GM12878 (cell line): ENCODE measurements at regions not wholly inside any gene's neighbourhood (a gene's known extent, or its start where the extent isn't known, plus 50 kb on each side); places are given as distances from the start of the nearest gene placed in this dataset.

ENCODE experiments used
- ATAC-seq: fragments of 200-7000 bp; cut with Tn5 transposase; 3 replicates; pipeline ENCODE4 v1.9.1; 2020; ENCODE audit warnings: mild to moderate bottlenecking, moderate library complexity
- BruUV-seq: library from RNA; stranded (reverse); fragments of 400-500 nt; replicated peaks from 2 replicates; lab custom pipeline; 2021; lab: Mats Ljungman, UMichigan
- CTCF ChIA-PET: fragments of 300-600 bp; sonication (Branson Sonifier 250); formaldehyde crosslinking; extraction: SDS; loops from one replicate; lab custom pipeline; 2021; ENCODE audit warnings: inconsistent platforms; lab: Yijun Ruan, JAX
- POLR2A ChIA-PET: fragments of 350-600 bp; formaldehyde crosslinking; extraction: SDS; loops from one replicate; lab custom pipeline; 2021; ENCODE audit warnings: inconsistent platforms; lab: Charles Lee
- RAD21 ChIA-PET: fragments of 300-600 bp; sonication (Branson Sonifier 250); formaldehyde crosslinking; loops from one replicate; lab custom pipeline; 2023; ENCODE audit warnings: antibody characterized with exemption; ENCODE audit not compliant: unreplicated experiment; lab: Charles Lee
- SMC1A ChIA-PET: fragments of 300-600 bp; sonication (Branson Sonifier 250); formaldehyde crosslinking; loops from one replicate; lab custom pipeline; 2023; ENCODE audit not compliant: unreplicated experiment, uncharacterized antibody; lab: Charles Lee
- DNase-seq: peaks from one replicate; pipeline ENCODE4 v3.0.0-alpha.2; 2011; ENCODE audit warnings: low read depth, low spot score
- FAIRE-seq: peaks from 3 replicates; lab custom pipeline; 2011; peaks lifted over from hg19 to GRCh38; lab: Jason Lieb, UNC
- H2AFZ ChIP-seq: 2 replicates; pipeline ENCODE4 v1.6.0; 2011; ENCODE audit warnings: low read depth, low read length, control low read depth; ENCODE audit not compliant: control insufficient read depth
- H3K27ac ChIP-seq: 2 replicates; pipeline ENCODE4 v1.5.1; 2011; ENCODE audit warnings: control low read depth; ENCODE audit not compliant: control insufficient read depth, insufficient read depth
- H3K27me3 ChIP-seq, 2 experiments: replicated peaks in 1 of 2; 2 replicates each; pipeline versions ENCODE4 v1.6.0 to v1.6.1; 2011; ENCODE audit warnings: low read length in 1 of 2; ENCODE audit not compliant: control insufficient read depth in 2 of 2, insufficient read depth in 2 of 2
- H3K36me3 ChIP-seq, 2 experiments: 2 replicates each; pipeline ENCODE4 v1.5.1; 2011; ENCODE audit warnings: low read length in 1 of 2; ENCODE audit not compliant: control insufficient read depth in 2 of 2, insufficient read depth in 2 of 2
- H3K4me1 ChIP-seq: 2 replicates; pipeline ENCODE4 v1.6.1; 2011; ENCODE audit warnings: mild to moderate bottlenecking, low read length, moderate library complexity, mixed read lengths; ENCODE audit not compliant: control insufficient read depth, insufficient read depth
- H3K4me2 ChIP-seq: 2 replicates; pipeline ENCODE4 v1.6.0; 2011; ENCODE audit warnings: control low read depth; ENCODE audit not compliant: control insufficient read depth, insufficient read depth
- H3K4me3 ChIP-seq: fragments of 200-600 bp; sonication (generic); 2 replicates; pipeline ENCODE4 v1.5.1; 2016
- H3K79me2 ChIP-seq: 2 replicates; pipeline ENCODE4 v1.6.0; 2011; ENCODE audit warnings: low read length; ENCODE audit not compliant: control insufficient read depth, insufficient read depth
- H3K9ac ChIP-seq: 2 replicates; pipeline ENCODE4 v1.8.0; 2011; ENCODE audit warnings: low read length, control low read depth, mixed read lengths; ENCODE audit not compliant: control insufficient read depth, insufficient read depth
- H3K9me3 ChIP-seq: replicated peaks from 3 replicates; pipeline ENCODE4 v1.5.1; 2011; ENCODE audit warnings: mild to moderate bottlenecking, low read length; ENCODE audit not compliant: control insufficient read depth, insufficient read depth
- H4K20me1 ChIP-seq: 2 replicates; pipeline ENCODE4 v1.6.0; 2011; ENCODE audit not compliant: control insufficient read depth, insufficient read depth
- EGR1 ChIP-seq, 2 experiments: IDR thresholded peaks; 1 replicate in 1 of 2; 2 replicates in 1 of 2; pipeline ENCODE4 v1.6.1; 2011 to 2012; ENCODE audit warnings: low read depth in 2 of 2, low read length in 2 of 2, borderline replicate concordance in 1 of 2, mild to moderate bottlenecking in 1 of 2, moderate library complexity in 1 of 2
- ESRRA ChIP-seq: IDR thresholded peaks from 2 replicates; pipeline ENCODE4 v1.6.1; 2012; ENCODE audit warnings: mild to moderate bottlenecking, low read length, improper control_type of control experiment
- FOS ChIP-seq: IDR thresholded peaks from 3 replicates; pipeline ENCODE4 v1.6.1; 2011; ENCODE audit warnings: borderline replicate concordance; ENCODE audit not compliant: insufficient read length; ENCODE audit errors: extremely low read depth
- FOXK2 ChIP-seq: fragments of 450-650 bp; IDR thresholded peaks from 2 replicates; pipeline ENCODE4 v1.6.1; 2017; ENCODE audit warnings: mild to moderate bottlenecking, moderate library complexity
- HCFC1 ChIP-seq: fragments of 150-350 bp; IDR thresholded peaks from 2 replicates; pipeline ENCODE4 v1.6.1; 2014; ENCODE audit warnings: low read length
- HDGF ChIP-seq: fragments of 450-650 bp; IDR thresholded peaks from 2 replicates; pipeline ENCODE4 v1.6.1; 2016; ENCODE audit warnings: antibody characterized with exemption
- KDM1A ChIP-seq: fragments of 200-600 bp; sonication (generic); IDR thresholded peaks from 2 replicates; pipeline ENCODE4 v1.6.1; 2016; ENCODE audit warnings: borderline replicate concordance
- MYC ChIP-seq: IDR thresholded peaks from 2 replicates; pipeline ENCODE4 v1.6.1; 2011; ENCODE audit warnings: mild to moderate bottlenecking, low read length, moderate library complexity, inconsistent platforms; ENCODE audit not compliant: insufficient read depth, insufficient replicate concordance, insufficient read length, severe bottlenecking
- NFYA ChIP-seq: IDR thresholded peaks from 2 replicates; pipeline ENCODE4 v1.6.1; 2011; ENCODE audit warnings: low read depth, mild to moderate bottlenecking, low read length, improper control_type of control experiment, borderline replicate concordance
- NR2F1 ChIP-seq: fragments of 450-650 bp; conservative IDR thresholded peaks from 2 replicates; pipeline ENCODE4 v1.6.1; 2017; ENCODE audit warnings: mild to moderate bottlenecking
- NRF1 ChIP-seq: conservative IDR thresholded peaks from 2 replicates; pipeline ENCODE4 v1.6.1; 2011; ENCODE audit warnings: mild to moderate bottlenecking, low read depth, low read length, improper control_type of control experiment
- PAX5 ChIP-seq: IDR thresholded peaks from 2 replicates; pipeline ENCODE4 v1.6.1; 2011; ENCODE audit warnings: low read depth, low read length, borderline replicate concordance
- POLR2A ChIP-seq: IDR thresholded peaks from 2 replicates; pipeline ENCODE4 v1.6.1; 2011; ENCODE audit warnings: low read depth, mild to moderate bottlenecking, low read length
- RCOR1 ChIP-seq: conservative IDR thresholded peaks from 2 replicates; pipeline ENCODE4 v1.6.1; 2012; ENCODE audit warnings: low read depth, low read length, improper control_type of control experiment
- SMAD1 ChIP-seq: fragments of 450-650 bp; IDR thresholded peaks from 2 replicates; pipeline ENCODE4 v1.6.1; 2018; ENCODE audit warnings: mild to moderate bottlenecking, low read depth; ENCODE audit not compliant: partially characterized antibody
- SMARCA5 ChIP-seq: fragments of 450-650 bp; IDR thresholded peaks from 2 replicates; pipeline ENCODE4 v1.6.1; 2017; ENCODE audit warnings: mild to moderate bottlenecking
- STAT1 ChIP-seq: fragments of 450-650 bp; conservative IDR thresholded peaks from 2 replicates; pipeline ENCODE4 v1.6.1; 2014; ENCODE audit warnings: antibody characterized with exemption, mild to moderate bottlenecking
- ZNF217 ChIP-seq: fragments of 450-650 bp; IDR thresholded peaks from 2 replicates; pipeline ENCODE4 v1.6.1; 2017; ENCODE audit warnings: antibody characterized with exemption, mild to moderate bottlenecking
- ZNF274 ChIP-seq: IDR thresholded peaks from one replicate; pipeline ENCODE4 v1.8.0; 2011; ENCODE audit not compliant: insufficient read length, insufficient read depth
- ZNF622 ChIP-seq: fragments of 450-650 bp; IDR thresholded peaks from 2 replicates; pipeline ENCODE4 v1.6.1; 2017; ENCODE audit warnings: mild to moderate bottlenecking, inconsistent platforms
- WGBS: methylation state at CpG from one replicate; pipeline ENCODE4 v1.1.6; 2016; ENCODE audit warnings: low lambda C conversion rate; ENCODE audit not compliant: insufficient replicate concordance, insufficient coverage; ENCODE audit errors: missing lambda C conversion rate; 5-methylcytosine and 5-hydroxymethylcytosine counted together
- in situ Hi-C: fragments of 300-500 bp; cut with MboI; formaldehyde crosslinking; loops from 9 replicates; pipeline ENCODE4 v1.14.3; 2018; ENCODE audit warnings: mixed read lengths
- intact Hi-C: fragments of 100-400 bp; cut with micrococcal nuclease; formaldehyde crosslinking; loops from one replicate; pipeline ENCODE4 v1.14.2; 2022; ENCODE audit not compliant: unreplicated experiment
- TF ChIP-seq, protein P1 (sequence below): fragments of 450-650 bp; IDR thresholded peaks from 2 replicates; pipeline ENCODE4 v1.6.1; 2016; ENCODE audit warnings: mild to moderate bottlenecking, moderate library complexity, borderline replicate concordance

- H3K9me3 ChIP-seq: no peaks in the 10 kb centered on the region
- in situ Hi-C loops: no loop called here
- FAIRE-seq: no peak
Measured at GRCh38 chr3:36309092-36309491, 71.2 kb upstream of the STAC start.

GRCh38 chr3:36312351-36312750 is 68.0 kb upstream of the STAC start:
- ATAC-seq: no peak
- FAIRE-seq: no peak
- no peak overlapping the region for H3K27ac ChIP-seq
- SMC1A ChIA-PET: no interaction called here
- no peaks in the 10 kb centered on the region for H3K27me3 ChIP-seq
- no peak for DNase-seq
- no peak overlapping the region for H3K4me3 ChIP-seq
- H4K20me1 ChIP-seq: no peaks in the 10 kb centered on the region
- RAD21 ChIA-PET: no interaction called here
- in situ Hi-C loops: no loop called here
- H3K9me3 ChIP-seq: no peaks in the 10 kb centered on the region
- CTCF ChIA-PET: no interaction called here
- H3K4me2 ChIP-seq: no peak overlapping the region
- no peaks in the 10 kb centered on the region for H3K79me2 ChIP-seq
- no peak overlapping the region for H3K9ac ChIP-seq
- no peak overlapping the region for H2AFZ ChIP-seq
- H3K36me3 ChIP-seq: no peaks in the 10 kb centered on the region
- H3K4me1 ChIP-seq: no peaks in the 10 kb centered on the region
- POLR2A ChIA-PET: no interaction called here
- intact Hi-C loops: no loop called here
- BruUV-seq: no TSS peak
- TF ChIP-seq STAT1 (no peak), NRF1 (no peak), HCFC1 (no peak), HDGF (no peak), ZNF274 (no peak), ZNF217 (no peak), ZNF622 (no peak), MYC (no peak), NR2F1 (no peak), EGR1 (IDR thresholded peaks at IDR 0.05; ENCODE audit: borderline replicate concordance in 1 of 2, low read depth in 2 of 2, low read length in 2 of 2) (no peak)
- TF ChIP-seq, protein P1, sequence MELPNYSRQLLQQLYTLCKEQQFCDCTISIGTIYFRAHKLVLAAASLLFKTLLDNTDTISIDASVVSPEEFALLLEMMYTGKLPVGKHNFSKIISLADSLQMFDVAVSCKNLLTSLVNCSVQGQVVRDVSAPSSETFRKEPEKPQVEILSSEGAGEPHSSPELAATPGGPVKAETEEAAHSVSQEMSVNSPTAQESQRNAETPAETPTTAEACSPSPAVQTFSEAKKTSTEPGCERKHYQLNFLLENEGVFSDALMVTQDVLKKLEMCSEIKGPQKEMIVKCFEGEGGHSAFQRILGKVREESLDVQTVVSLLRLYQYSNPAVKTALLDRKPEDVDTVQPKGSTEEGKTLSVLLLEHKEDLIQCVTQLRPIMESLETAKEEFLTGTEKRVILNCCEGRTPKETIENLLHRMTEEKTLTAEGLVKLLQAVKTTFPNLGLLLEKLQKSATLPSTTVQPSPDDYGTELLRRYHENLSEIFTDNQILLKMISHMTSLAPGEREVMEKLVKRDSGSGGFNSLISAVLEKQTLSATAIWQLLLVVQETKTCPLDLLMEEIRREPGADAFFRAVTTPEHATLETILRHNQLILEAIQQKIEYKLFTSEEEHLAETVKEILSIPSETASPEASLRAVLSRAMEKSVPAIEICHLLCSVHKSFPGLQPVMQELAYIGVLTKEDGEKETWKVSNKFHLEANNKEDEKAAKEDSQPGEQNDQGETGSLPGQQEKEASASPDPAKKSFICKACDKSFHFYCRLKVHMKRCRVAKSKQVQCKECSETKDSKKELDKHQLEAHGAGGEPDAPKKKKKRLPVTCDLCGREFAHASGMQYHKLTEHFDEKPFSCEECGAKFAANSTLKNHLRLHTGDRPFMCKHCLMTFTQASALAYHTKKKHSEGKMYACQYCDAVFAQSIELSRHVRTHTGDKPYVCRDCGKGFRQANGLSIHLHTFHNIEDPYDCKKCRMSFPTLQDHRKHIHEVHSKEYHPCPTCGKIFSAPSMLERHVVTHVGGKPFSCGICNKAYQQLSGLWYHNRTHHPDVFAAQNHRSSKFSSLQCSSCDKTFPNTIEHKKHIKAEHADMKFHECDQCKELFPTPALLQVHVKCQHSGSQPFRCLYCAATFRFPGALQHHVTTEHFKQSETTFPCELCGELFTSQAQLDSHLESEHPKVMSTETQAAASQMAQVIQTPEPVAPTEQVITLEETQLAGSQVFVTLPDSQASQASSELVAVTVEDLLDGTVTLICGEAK: no peak

More at GRCh38 chr3:36309092-36309491, 71.2 kb upstream of the STAC start:
- Histone ChIP-seq H3K27ac (no peak overlapping the region), H3K36me3 (no peaks in the 10 kb centered on the region), H3K4me1 (no peaks in the 10 kb centered on the region), H3K9ac (no peak overlapping the region), H4K20me1 (no peaks in the 10 kb centered on the region), H3K79me2 (no peaks in the 10 kb centered on the region), H3K4me2 (no peak overlapping the region), H3K27me3 (no peaks in the 10 kb centered on the region), H2AFZ (no peak overlapping the region), H3K4me3 (no peak overlapping the region)
- ATAC-seq (no peak), DNase-seq (no peak)
- RAD21 ChIA-PET: no interaction called here
- CTCF ChIA-PET: no interaction called here
- no TSS peak for BruUV-seq
- WGBS: 0% methylated on average over 1 of the region's 1 CpG
- TF ChIP-seq SMAD1: no peak
- TF ChIP-seq FOS: no peak
- no peak for TF ChIP-seq KDM1A
- no peak for TF ChIP-seq RCOR1
- no peak for TF ChIP-seq POLR2A
- TF ChIP-seq FOXK2: no peak
- no peak for TF ChIP-seq SMARCA5
- no peak for TF ChIP-seq ESRRA
- TF ChIP-seq PAX5: no peak
- no peak for TF ChIP-seq NFYA
- intact Hi-C loops: no loop called here
- POLR2A ChIA-PET: no interaction called here
- SMC1A ChIA-PET: no interaction called here
